ENCODE measurements at regions not wholly inside any gene's neighbourhood (a gene's known extent, or its start where the extent isn't known, plus 50 kb on each side); places are given as distances from the start of the nearest gene placed in this dataset.

DNA sequence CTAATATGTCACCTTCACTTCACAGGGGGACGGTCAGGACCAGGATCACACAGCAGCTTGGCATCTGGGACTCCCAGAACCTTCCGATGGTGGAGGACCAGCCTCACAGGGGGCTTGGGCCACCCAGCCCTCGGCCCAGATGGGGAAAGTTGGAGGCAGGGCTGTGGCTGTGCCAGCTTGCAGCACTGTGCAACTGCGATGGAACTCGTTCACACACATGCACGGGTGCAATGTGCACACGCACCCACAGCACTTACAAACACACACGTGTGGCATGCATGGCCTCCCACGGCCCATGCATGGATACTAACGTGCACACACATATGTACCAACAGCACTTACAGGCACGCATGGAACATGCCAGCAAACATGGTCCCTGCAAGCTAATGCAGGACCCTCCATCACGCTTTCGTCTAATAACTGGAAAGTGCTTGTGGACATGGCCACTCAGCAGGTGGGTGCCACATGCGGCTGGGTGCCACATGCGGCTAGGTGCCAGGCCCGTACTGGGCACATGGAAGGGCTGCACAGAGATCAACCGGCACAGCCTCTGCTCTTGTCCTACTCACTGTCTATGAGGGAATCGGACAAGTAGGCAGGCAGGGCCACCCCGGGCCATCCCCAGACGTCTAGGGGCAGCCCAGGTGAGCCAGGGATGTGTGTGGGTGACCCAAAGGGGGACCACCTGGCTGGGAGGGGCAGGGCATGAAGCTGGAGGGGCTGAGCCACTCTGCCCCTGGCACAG is 63.2 kb downstream of the ADRA2C start:
- Histone ChIP-seq H3K4me1 (peaks cover 13 to 16% of the 10 kb centered on the region in 2 donors), H3K27ac (no peak overlapping the region), H3K36me3 (no peaks in the 10 kb centered on the region), H3K4me3 (replicated peaks in 1 of 3) (no peak overlapping the region), H3K9me3 (no peaks in the 10 kb centered on the region), H3K27me3 (no peaks in the 10 kb centered on the region)
- WGBS, 2 donors: 84 to 92% methylated on average over 14 to 15 of the region's 20 CpGs
- TF ChIP-seq POLR2A (IDR thresholded peaks at IDR 0.05): no peak
- TF ChIP-seq, protein P1, sequence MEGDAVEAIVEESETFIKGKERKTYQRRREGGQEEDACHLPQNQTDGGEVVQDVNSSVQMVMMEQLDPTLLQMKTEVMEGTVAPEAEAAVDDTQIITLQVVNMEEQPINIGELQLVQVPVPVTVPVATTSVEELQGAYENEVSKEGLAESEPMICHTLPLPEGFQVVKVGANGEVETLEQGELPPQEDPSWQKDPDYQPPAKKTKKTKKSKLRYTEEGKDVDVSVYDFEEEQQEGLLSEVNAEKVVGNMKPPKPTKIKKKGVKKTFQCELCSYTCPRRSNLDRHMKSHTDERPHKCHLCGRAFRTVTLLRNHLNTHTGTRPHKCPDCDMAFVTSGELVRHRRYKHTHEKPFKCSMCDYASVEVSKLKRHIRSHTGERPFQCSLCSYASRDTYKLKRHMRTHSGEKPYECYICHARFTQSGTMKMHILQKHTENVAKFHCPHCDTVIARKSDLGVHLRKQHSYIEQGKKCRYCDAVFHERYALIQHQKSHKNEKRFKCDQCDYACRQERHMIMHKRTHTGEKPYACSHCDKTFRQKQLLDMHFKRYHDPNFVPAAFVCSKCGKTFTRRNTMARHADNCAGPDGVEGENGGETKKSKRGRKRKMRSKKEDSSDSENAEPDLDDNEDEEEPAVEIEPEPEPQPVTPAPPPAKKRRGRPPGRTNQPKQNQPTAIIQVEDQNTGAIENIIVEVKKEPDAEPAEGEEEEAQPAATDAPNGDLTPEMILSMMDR (IDR thresholded peaks at IDR 0.05): no peak
- DNase-seq: no peak
- intact Hi-C loops (cut with DNase I): no loop called here

DNA sequence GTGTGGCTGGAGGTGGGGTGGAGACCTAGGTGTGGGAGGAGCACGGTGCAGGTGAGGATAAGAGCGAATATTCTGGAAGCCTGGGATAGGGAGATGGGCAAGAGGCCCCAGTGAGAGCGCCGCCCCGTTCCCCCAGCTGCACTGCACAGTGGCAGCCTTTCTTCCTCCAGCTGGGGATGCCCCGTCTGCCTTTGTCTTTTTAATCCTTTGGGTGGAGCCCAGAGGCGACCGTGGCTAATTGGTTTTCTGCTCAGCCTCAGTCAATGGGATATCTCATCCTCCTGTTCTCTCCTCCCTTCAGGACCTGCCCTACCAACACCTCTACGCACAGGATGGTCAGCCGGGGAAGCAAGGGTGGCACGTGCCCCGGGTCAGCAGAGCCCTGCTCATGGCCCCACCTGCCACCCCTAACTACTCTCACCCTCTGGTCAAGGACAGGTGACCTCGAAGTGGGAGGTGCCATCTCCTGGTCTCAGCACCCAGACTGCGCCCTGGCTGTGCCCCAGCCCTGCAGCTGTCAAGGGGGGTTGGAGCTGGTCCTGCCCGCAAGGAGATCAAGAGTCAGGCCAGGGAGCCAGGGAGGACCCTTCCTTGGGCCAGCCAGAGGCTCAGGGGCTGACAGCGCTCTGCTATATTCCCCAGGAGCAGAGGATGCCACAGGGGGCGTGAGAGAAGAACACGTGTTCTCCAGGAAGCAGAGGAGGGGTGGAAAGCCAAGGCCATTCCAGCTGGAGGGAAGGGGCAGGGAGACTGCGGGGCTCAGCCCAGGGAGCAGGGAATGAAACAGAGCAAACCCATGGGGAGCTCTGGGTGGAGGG is 64.0 kb downstream of the ADRA2C start:
- WGBS, 2 donors: 78 to 92% methylated on average over 17 to 18 of the region's 19 CpGs
- intact Hi-C loops (cut with DNase I): no loop called here
- TF ChIP-seq, protein P1 (IDR thresholded peaks at IDR 0.05): no peak
- TF ChIP-seq POLR2A (IDR thresholded peaks at IDR 0.05): no peak

DNA sequence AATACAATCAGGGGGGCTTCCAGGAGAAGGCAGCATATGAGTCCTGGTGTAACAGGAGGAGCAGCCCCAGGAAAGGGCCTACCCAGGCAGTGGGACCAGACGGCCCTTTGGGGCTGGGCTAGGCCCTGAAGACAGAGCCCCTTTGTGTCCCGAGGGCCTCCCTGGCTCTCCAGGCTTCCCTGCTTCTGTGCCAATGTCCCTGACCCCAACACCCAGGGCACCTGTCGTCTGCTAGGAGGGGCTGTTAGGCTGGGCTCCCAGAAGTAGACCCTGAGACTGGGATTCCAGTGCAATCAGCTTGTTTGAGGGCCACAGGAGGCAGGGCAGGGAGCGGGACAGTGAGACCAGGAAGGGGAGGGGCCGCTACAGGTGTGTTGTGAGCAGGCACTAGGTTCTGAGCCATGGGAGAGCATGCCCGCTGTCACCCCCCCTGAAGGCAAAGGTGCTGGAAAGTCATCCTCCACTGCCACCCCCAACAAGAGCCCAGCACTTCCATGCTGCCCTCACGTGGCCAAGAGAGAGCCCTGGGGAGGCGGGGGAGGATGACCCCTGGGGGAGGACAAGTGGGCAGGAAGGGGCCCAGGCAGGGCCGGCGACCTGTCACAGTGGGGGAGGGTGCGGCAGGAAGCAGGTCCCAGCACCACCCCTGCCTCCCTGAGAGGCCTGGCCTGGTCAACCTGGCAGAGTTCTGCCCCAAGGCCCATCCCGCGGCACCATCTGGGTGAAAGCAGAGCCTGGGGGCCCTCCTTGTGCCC is 64.8 kb downstream of the ADRA2C start:
- Histone ChIP-seq H3K4me3 (replicated peaks in 1 of 3) (no peak overlapping the region), H3K27ac (no peak overlapping the region), H3K4me1 (peaks cover 13 to 16% of the 10 kb centered on the region in 2 donors), H3K27me3 (no peaks in the 10 kb centered on the region), H3K9me3 (no peaks in the 10 kb centered on the region), H3K36me3 (no peaks in the 10 kb centered on the region)
- intact Hi-C loops (cut with DNase I): no loop called here
- DNase-seq: no peak
- WGBS, 2 donors: 60 to 73% methylated on average over 8 to 10 of the region's 13 CpGs
- TF ChIP-seq POLR2A (IDR thresholded peaks at IDR 0.05): no peak
- TF ChIP-seq, protein P1 (IDR thresholded peaks at IDR 0.05): no peak

More for the DNA sequence above, 64.0 kb downstream of the ADRA2C start:
- peaks cover 13 to 16% of the 10 kb centered on the region in 2 donors for H3K4me1 ChIP-seq
- no peaks in the 10 kb centered on the region for H3K36me3 ChIP-seq
- no peak for DNase-seq
- no peak overlapping the region for H3K4me3 ChIP-seq (replicated peaks in 1 of 3)
- H3K27me3 ChIP-seq: no peaks in the 10 kb centered on the region
- no peak overlapping the region for H3K27ac ChIP-seq
- no peaks in the 10 kb centered on the region for H3K9me3 ChIP-seq

DNA sequence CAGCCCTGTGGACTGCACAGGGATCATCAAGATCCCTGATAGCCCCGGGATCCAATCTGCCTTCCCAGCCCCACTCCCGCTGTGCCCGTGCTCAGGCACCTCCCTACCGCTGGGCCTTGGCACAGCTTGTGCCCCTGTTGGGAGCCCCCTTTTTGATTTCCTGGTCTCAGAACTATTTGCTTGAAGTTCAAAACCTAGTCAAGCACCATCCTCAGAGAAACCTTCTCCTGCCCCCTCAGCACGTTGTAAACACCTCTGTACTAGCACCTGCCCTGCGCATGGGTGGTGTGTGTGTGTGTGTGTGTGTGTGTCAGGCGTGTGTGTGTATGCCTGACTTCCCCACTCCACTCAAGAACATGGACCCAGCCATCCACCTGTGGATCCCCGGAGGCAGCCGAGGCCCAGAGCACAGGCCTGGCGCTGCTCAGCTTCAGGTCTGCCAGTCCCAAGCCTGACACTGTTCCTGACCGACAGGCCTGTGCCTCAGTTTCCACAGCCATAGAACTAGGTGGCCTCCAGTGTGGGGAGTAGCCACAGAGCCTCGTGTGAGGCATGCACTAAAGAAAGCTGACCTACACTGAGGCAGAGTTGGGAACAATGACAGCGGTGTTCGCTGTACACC is 65.5 kb downstream of the ADRA2C start:
- 73 to 86% methylated on average over 12 to 13 of the region's 14 CpGs for WGBS, 2 donors
- no peak overlapping the region for H3K4me3 ChIP-seq (replicated peaks in 1 of 3)
- DNase-seq: no peak
- TF ChIP-seq, protein P1 (IDR thresholded peaks at IDR 0.05): no peak
- no peak for TF ChIP-seq POLR2A (IDR thresholded peaks at IDR 0.05)
- H3K9me3 ChIP-seq: no peaks in the 10 kb centered on the region
- no peak overlapping the region for H3K27ac ChIP-seq
- intact Hi-C loops (cut with DNase I): no loop called here
- peaks cover 13 to 16% of the 10 kb centered on the region in 2 donors for H3K4me1 ChIP-seq
- H3K27me3 ChIP-seq: no peaks in the 10 kb centered on the region
- no peaks in the 10 kb centered on the region for H3K36me3 ChIP-seq

Data from thyroid gland (tissue), 4 donors.